ENCODE measurements at regions not wholly inside any gene's neighbourhood (a gene's known extent, or its start where the extent isn't known, plus 50 kb on each side); places are given as distances from the start of the nearest gene placed in this dataset.

GRCh38 chr3:94217406-94217805, 154.5 kb downstream of the NSUN3 start:
- no peak overlapping the region for H3K4me3 Mint-ChIP-seq
- DNase-seq (ENCODE audit: low spot score) (no peak), ATAC-seq (no peak)
- TF ChIP-seq MAX (CRISPR knock-in tag; IDR thresholded peaks at IDR 0.05) (no peak), ZNF416 (CRISPR knock-in tag; IDR thresholded peaks at IDR 0.05) (no peak), ZNF138 (CRISPR knock-in tag; conservative IDR thresholded peaks at IDR 0.05) (no peak), ARID4B (CRISPR knock-in tag; IDR thresholded peaks at IDR 0.05; ENCODE audit: borderline replicate concordance) (no peak), JAZF1 (CRISPR knock-in tag; IDR thresholded peaks at IDR 0.05) (no peak), USF2 (CRISPR knock-in tag; IDR thresholded peaks at IDR 0.05) (no peak), RELA (CRISPR knock-in tag; IDR thresholded peaks at IDR 0.05; ENCODE audit: borderline replicate concordance) (no peak), PRDM15 (CRISPR knock-in tag; IDR thresholded peaks at IDR 0.05) (no peak), CDX4 (CRISPR knock-in tag; IDR thresholded peaks at IDR 0.05; ENCODE audit: borderline replicate concordance) (no peak), ATF3 (CRISPR knock-in tag; conservative IDR thresholded peaks at IDR 0.05) (no peak), ELF4 (CRISPR knock-in tag; IDR thresholded peaks at IDR 0.05; ENCODE audit: low read depth) (no peak), NR3C1 (CRISPR knock-in tag; conservative IDR thresholded peaks at IDR 0.05; ENCODE audit: low read depth) (no peak), ZNF121 (CRISPR knock-in tag; IDR thresholded peaks at IDR 0.05) (no peak), HMGXB4 (CRISPR knock-in tag; IDR thresholded peaks at IDR 0.05) (no peak), STAT6 (CRISPR knock-in tag; conservative IDR thresholded peaks at IDR 0.05; ENCODE audit: low read depth) (no peak), ZNF423 (CRISPR knock-in tag; IDR thresholded peaks at IDR 0.05) (no peak)
- H3K27me3 Mint-ChIP-seq (ENCODE audit: low read depth), result no peaks in the 10 kb centered on the region
- CTCF ChIA-PET, result no interaction called here
- H3K9me3 Mint-ChIP-seq, result peaks cover 13% of the 10 kb centered on the region
- POLR2A ChIA-PET, result no interaction called here
- H3K36me3 Mint-ChIP-seq, result no peaks in the 10 kb centered on the region
- no peak overlapping the region for H3K27ac Mint-ChIP-seq
- no peaks in the 10 kb centered on the region for H3K4me1 Mint-ChIP-seq

Measured in WTC11 (cell line).